GM12865 (cell line): ENCODE measurements at regions not wholly inside any gene's neighbourhood (a gene's known extent, or its start where the extent isn't known, plus 50 kb on each side); places are given as distances from the start of the nearest gene placed in this dataset.
"Not testable (repeated sequence)": the region's sequence is repeated elsewhere in the genome, so short reads cannot be mapped to it uniquely, and the experiment has no call there.

Experiments
- DNase-seq: peaks from one replicate; pipeline ENCODE4 v3.0.0; 2010; ENCODE audit warnings: low read depth
- H3K4me3 ChIP-seq: 2 replicates; pipeline ENCODE4 v1.5.1; 2011; ENCODE audit warnings: mild to moderate bottlenecking, low read depth, low read length, control low read depth
- TF ChIP-seq, protein P1 (sequence below): IDR thresholded peaks from 2 replicates; pipeline ENCODE4 v1.5.1; 2011; ENCODE audit warnings: low read length, control low read depth, low read depth, inconsistent platforms; ENCODE audit not compliant: insufficient read depth; ENCODE audit errors: missing control alignments

DNA sequence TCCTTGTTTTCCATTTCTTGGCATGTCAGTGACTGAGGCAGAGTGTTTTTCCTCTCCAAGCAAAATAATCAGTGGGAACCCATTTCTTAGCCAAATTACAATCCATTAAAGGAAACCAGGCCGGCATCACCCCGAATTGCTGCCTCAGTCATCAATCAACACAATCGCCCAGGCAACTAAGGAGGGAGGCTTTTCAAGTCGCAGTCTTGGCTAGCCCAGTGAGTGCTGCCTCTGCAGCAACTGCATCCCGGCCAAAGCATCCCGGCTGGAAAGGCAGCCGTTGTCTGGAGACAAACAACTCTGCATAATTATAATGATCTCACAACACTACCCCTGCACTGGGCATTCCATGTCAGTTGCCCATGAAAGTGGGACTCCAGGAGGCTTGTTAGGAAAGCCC is 213.5 kb upstream of the PRICKLE2 start:
- TF ChIP-seq, protein P1, sequence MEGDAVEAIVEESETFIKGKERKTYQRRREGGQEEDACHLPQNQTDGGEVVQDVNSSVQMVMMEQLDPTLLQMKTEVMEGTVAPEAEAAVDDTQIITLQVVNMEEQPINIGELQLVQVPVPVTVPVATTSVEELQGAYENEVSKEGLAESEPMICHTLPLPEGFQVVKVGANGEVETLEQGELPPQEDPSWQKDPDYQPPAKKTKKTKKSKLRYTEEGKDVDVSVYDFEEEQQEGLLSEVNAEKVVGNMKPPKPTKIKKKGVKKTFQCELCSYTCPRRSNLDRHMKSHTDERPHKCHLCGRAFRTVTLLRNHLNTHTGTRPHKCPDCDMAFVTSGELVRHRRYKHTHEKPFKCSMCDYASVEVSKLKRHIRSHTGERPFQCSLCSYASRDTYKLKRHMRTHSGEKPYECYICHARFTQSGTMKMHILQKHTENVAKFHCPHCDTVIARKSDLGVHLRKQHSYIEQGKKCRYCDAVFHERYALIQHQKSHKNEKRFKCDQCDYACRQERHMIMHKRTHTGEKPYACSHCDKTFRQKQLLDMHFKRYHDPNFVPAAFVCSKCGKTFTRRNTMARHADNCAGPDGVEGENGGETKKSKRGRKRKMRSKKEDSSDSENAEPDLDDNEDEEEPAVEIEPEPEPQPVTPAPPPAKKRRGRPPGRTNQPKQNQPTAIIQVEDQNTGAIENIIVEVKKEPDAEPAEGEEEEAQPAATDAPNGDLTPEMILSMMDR = no peak

DNA sequence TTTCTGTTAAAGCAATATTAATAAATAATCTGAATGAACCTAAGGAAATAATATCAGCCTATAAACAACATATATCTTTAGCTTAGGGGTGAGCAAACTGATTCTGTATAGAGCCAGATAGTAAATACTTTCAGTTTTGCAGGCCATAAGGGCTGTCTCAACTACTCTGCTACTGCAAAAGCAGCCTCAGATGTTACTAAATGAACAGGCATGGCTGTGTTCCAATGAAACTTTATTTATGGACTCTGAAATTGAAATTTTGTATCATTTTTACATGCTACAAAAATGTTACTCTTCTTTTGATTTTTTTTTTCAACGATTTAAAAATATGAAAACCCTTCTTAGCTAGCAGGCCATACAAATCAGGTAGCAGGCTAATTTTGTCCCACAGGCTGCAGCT is 212.8 kb upstream of the PRICKLE2 start:
- no peak overlapping the region for H3K4me3 ChIP-seq
- TF ChIP-seq, protein P1 = no peak
- no peak for DNase-seq

More for the DNA sequence above, 213.5 kb upstream of the PRICKLE2 start:
- H3K4me3 ChIP-seq = no peak overlapping the region
- no peak for DNase-seq

DNA sequence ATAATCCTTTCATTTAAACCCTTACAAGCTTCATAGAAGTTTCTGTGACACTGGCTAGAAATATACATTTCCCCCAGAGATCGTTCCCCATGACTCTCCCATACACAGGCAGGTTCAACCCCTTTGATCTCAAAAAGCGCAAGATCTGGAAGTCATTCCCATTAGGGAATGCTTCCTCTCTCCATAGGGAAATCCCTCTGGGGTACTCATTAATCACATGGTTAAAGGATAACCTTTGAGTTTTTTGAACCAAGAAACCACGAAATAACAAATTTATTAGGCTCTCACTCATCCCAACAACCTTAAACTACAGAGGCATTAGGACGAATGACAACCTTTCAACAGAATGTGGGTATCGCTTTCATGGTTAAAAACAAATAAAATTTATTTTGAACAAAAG is 211.9 kb upstream of the PRICKLE2 start:
- H3K4me3 ChIP-seq = no peak overlapping the region
- TF ChIP-seq, protein P1 = no peak
- no peak for DNase-seq

DNA sequence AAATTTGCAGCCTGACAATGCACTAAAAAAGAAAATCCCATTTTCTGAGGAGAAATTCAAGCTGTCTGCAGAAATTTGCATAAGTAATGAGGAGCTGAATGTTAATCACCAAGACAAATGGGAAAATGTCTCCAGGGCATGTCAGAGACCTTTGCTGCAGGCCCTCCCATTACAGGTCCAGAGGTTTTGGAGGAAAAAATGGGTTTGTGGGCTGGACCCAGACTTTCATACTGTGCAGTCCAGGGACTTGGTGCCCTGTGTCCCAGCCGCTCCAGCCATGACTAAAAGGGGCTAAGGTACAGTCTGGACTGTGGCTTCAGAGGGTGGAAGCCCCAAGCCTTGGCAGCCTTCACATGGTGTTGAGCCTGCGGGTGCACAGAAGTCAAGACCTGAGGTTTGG is 209.8 kb upstream of the PRICKLE2 start:
- DNase-seq, H3K4me3 ChIP-seq: not testable (repeated sequence)

DNA sequence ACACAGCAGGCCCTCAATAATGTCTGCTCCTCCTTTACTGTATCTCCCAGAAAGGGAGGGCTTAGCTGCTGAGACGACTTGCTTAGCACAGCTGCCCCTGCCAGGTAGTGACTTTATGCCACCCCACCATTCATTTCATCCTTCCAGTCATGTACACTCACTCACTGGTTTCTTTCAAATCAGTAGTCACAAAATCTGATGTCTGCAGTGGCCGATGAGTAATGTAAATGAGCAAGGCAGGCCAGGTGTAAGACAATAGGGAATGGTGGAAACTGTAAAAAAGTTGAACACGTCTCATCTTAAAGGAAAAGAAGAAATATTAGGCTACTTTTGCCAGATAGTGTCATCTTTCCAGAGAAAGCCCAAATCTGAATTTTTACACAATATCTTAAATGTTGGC is 207.6 kb upstream of the PRICKLE2 start:
- no peak for DNase-seq
- TF ChIP-seq, protein P1 = no peak
- no peak overlapping the region for H3K4me3 ChIP-seq

DNA sequence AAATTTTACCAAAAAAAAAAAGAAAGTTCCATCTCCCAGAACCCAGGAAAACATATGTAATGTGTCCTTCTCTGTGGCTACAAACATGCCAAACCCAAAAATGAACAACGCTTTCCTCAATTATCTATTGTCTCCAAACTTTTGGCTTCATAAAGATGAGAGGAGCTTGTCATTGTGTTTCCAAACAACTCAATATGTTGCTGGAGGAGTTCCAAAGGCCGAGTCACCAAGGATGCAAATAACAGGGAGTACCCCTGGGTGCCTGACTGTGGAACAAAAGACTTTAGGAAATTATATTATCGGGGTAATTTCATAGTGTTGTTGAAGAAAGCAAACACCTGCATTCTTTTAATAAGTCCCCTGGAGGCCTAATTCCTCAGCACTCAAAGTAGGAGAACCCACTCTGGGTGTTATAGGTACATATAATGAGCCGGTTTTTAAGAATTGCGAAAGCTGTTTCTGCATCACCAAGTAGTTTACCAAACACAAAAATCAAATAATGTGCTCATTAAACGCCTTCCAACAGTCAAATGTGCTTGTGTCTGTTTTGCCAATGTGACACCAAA is 206.3 kb upstream of the PRICKLE2 start:
- DNase-seq = no peak
- TF ChIP-seq, protein P1 = no peak
- no peak overlapping the region for H3K4me3 ChIP-seq

DNA sequence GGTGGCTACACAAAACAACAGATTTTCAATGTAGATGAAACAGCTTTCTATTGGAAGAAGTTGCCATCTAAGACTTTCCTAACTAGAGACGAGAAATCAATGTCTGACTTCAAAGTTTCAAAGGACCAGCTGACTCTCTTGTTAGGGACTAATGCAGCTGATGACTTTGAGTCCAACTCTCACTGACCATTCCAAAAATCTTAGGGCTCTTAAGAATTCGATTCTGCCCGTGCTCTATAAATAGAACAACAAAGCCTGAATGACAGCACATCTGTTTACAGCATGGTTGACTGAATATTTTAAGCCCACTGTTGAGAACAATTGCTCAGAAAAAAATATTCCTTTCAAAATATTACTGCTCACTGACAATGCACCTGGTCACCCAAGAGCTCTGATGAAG is 202.4 kb upstream of the PRICKLE2 start:
- DNase-seq = no peak
- no peak overlapping the region for H3K4me3 ChIP-seq
- TF ChIP-seq, protein P1 = no peak
